Panc1 (cell line): ENCODE measurements at regions not wholly inside any gene's neighbourhood (a gene's known extent, or its start where the extent isn't known, plus 50 kb on each side); places are given as distances from the start of the nearest gene placed in this dataset.

Experiments used
- ATAC-seq: fragments of 200-7000 bp; cut with Tn5 transposase; 2 replicates; pipeline ENCODE4 v1.9.1; 2020; ENCODE audit warnings: mild to moderate bottlenecking, moderate library complexity
- BruUV-seq: library from RNA; stranded (reverse); fragments of 400-500 nt; replicated peaks from 2 replicates; lab custom pipeline; 2021; lab: Mats Ljungman, UMichigan
- CTCF ChIA-PET: fragments of 300-600 bp; sonication (Branson Sonifier 250); formaldehyde crosslinking; loops from one replicate; lab custom pipeline; 2022; ENCODE audit warnings: antibody characterized with exemption; lab: Charles Lee
- POLR2A ChIA-PET: fragments of 300-600 bp; sonication (Branson Sonifier 250); formaldehyde crosslinking; loops from one replicate; lab custom pipeline; 2022; ENCODE audit warnings: antibody characterized with exemption; lab: Charles Lee
- DNase-seq: peaks from one replicate; pipeline ENCODE4 v3.0.0-alpha.2; 2010; ENCODE audit warnings: low read depth, low spot score
- H3K27ac ChIP-seq: 2 replicates; pipeline ENCODE4 v1.5.1; 2011; ENCODE audit warnings: mild to moderate bottlenecking, low read length, inconsistent platforms
- H3K27me3 ChIP-seq: fragments of 200-500 bp; sonication (Bioruptor generic); 2 replicates; pipeline ENCODE4 v1.6.0; 2014; ENCODE audit warnings: low read length, inconsistent platforms; ENCODE audit not compliant: control insufficient read depth, insufficient read depth
- H3K36me3 ChIP-seq: fragments of 200-500 bp; sonication (Bioruptor generic); 2 replicates; pipeline ENCODE4 v1.5.1; 2014; ENCODE audit warnings: inconsistent platforms, mild to moderate bottlenecking, low read length, moderate library complexity; ENCODE audit not compliant: control insufficient read depth, insufficient read depth
- H3K4me1 ChIP-seq: 2 replicates; pipeline ENCODE4 v1.5.1; 2011; ENCODE audit warnings: inconsistent platforms, mild to moderate bottlenecking, low read length, moderate library complexity; ENCODE audit not compliant: control insufficient read depth, insufficient read depth
- H3K4me3 ChIP-seq, 2 experiments: 2 replicates each; pipeline ENCODE4 v1.5.1; 2011 to 2012; ENCODE audit warnings: low read depth in 2 of 2, low read length in 2 of 2, mild to moderate bottlenecking in 2 of 2, inconsistent platforms in 1 of 2, moderate library complexity in 1 of 2
- H3K9me3 ChIP-seq: fragments of 200-500 bp; sonication (Bioruptor generic); 2 replicates; pipeline ENCODE4 v1.5.1; 2014; ENCODE audit warnings: low read depth, mild to moderate bottlenecking, inconsistent platforms, low read length, moderate library complexity; ENCODE audit not compliant: control insufficient read depth, insufficient read depth
- POLR2AphosphoS5 ChIP-seq: IDR thresholded peaks from 2 replicates; pipeline ENCODE4 v1.6.1; 2012; ENCODE audit warnings: mild to moderate bottlenecking, low read depth, low read length, moderate library complexity
- SIN3A ChIP-seq: IDR thresholded peaks from 2 replicates; pipeline ENCODE4 v1.6.1; 2012; ENCODE audit warnings: low read depth, mild to moderate bottlenecking, low read length, moderate library complexity, borderline replicate concordance; ENCODE audit not compliant: insufficient read depth
- TCF7L2 ChIP-seq: IDR thresholded peaks from 2 replicates; pipeline ENCODE4 v1.6.1; 2011; ENCODE audit warnings: mild to moderate bottlenecking, low read depth, low read length, inconsistent platforms
- in situ Hi-C: cut with HindIII; loops from 2 replicates; pipeline ENCODE4 v1.10.0; 2016; ENCODE audit warnings: low sequenced_read_pairs, low pct_unique_long_range_greater_than_20kb
- intact Hi-C: fragments of 100-400 bp; cut with micrococcal nuclease; formaldehyde crosslinking; loops from one replicate; pipeline ENCODE4 v1.10.0; 2022; ENCODE audit not compliant: unreplicated experiment
- TF ChIP-seq, protein P1 (sequence below), 2 experiments: IDR thresholded peaks; 2 replicates each; pipeline ENCODE4 v1.6.1; 2011 to 2012; ENCODE audit warnings: low read depth in 2 of 2, control low read depth in 1 of 2, low read length in 1 of 2, mild to moderate bottlenecking in 1 of 2, moderate library complexity in 1 of 2; ENCODE audit not compliant: insufficient read depth in 1 of 2
- TF ChIP-seq, protein P2 (sequence below): fragments of 450-650 bp; IDR thresholded peaks from 2 replicates; pipeline ENCODE4 v1.5.1; 2017; ENCODE audit warnings: mild to moderate bottlenecking

DNA sequence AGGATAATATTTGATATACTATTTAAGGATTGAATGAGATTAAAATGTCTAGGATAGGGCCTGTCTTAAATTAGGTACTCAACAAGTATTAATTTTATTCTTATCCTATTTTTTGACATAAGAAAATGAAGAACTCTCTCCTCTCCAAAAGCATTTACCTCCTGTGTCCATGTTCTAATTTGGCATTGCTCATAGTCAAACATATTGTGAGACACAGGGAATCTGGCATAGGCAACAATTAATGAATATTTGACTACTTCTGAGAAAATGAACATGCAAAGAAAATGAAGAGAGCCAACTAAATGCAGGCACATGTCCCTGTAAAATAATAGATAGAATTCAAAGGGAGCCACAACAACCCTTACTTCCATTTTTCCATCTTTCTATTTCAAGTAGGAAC lies 198.5 kb upstream of the C11orf87 start:
- no peak overlapping the region for H3K27ac ChIP-seq
- TF ChIP-seq, protein P1, sequence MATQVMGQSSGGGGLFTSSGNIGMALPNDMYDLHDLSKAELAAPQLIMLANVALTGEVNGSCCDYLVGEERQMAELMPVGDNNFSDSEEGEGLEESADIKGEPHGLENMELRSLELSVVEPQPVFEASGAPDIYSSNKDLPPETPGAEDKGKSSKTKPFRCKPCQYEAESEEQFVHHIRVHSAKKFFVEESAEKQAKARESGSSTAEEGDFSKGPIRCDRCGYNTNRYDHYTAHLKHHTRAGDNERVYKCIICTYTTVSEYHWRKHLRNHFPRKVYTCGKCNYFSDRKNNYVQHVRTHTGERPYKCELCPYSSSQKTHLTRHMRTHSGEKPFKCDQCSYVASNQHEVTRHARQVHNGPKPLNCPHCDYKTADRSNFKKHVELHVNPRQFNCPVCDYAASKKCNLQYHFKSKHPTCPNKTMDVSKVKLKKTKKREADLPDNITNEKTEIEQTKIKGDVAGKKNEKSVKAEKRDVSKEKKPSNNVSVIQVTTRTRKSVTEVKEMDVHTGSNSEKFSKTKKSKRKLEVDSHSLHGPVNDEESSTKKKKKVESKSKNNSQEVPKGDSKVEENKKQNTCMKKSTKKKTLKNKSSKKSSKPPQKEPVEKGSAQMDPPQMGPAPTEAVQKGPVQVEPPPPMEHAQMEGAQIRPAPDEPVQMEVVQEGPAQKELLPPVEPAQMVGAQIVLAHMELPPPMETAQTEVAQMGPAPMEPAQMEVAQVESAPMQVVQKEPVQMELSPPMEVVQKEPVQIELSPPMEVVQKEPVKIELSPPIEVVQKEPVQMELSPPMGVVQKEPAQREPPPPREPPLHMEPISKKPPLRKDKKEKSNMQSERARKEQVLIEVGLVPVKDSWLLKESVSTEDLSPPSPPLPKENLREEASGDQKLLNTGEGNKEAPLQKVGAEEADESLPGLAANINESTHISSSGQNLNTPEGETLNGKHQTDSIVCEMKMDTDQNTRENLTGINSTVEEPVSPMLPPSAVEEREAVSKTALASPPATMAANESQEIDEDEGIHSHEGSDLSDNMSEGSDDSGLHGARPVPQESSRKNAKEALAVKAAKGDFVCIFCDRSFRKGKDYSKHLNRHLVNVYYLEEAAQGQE (IDR thresholded peaks at IDR 0.05; ENCODE audit: insufficient read depth in 1 of 2, low read depth in 2 of 2, low read length in 1 of 2), result no peak
- H3K4me1 ChIP-seq, result no peaks in the 10 kb centered on the region
- BruUV-seq, result no TSS peak
- H3K9me3 ChIP-seq, result no peaks in the 10 kb centered on the region; the same call in 1 of the 2 replicates
- ATAC-seq, result no peak
- H3K36me3 ChIP-seq, result no peaks in the 10 kb centered on the region
- ChIA-PET POLR2A (no interaction called here), CTCF (no interaction called here)
- intact Hi-C loops (no loop called here), in situ Hi-C loops (no loop called here)
- DNase-seq, result no peak
- no peak overlapping the region for H3K4me3 ChIP-seq
- H3K27me3 ChIP-seq, result no peaks in the 10 kb centered on the region

DNA sequence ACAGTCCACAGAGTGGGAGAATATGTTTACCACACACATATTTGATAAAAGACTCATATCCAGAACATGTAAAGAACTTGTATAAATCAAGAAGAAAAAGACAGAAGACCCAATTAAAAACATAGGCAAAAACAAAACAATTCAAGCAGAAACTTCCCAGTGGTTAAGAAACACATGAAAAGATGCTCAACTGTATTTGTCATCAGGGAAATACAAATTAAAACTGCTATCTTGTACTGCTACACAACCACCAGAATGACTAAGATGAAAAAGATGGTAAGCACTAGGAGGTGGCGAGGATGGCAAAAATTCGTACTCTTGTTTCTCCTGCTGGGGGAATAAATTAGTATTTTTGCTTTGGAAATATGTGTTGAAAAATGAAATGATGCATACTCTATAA lies 192.3 kb upstream of the C11orf87 start:
- intact Hi-C loops, result no loop called here
- H3K27me3 ChIP-seq, result no peaks in the 10 kb centered on the region
- POLR2A ChIA-PET, result no interaction called here
- no peaks in the 10 kb centered on the region for H3K9me3 ChIP-seq
- H3K4me3 ChIP-seq, result no peak overlapping the region
- H3K36me3 ChIP-seq, result no peaks in the 10 kb centered on the region
- no TSS peak for BruUV-seq
- no peaks in the 10 kb centered on the region for H3K4me1 ChIP-seq
- in situ Hi-C loops, result no loop called here
- no peak overlapping the region for H3K27ac ChIP-seq
- ATAC-seq (no peak), DNase-seq (no peak)
- CTCF ChIA-PET, result no interaction called here
- TF ChIP-seq, protein P2, sequence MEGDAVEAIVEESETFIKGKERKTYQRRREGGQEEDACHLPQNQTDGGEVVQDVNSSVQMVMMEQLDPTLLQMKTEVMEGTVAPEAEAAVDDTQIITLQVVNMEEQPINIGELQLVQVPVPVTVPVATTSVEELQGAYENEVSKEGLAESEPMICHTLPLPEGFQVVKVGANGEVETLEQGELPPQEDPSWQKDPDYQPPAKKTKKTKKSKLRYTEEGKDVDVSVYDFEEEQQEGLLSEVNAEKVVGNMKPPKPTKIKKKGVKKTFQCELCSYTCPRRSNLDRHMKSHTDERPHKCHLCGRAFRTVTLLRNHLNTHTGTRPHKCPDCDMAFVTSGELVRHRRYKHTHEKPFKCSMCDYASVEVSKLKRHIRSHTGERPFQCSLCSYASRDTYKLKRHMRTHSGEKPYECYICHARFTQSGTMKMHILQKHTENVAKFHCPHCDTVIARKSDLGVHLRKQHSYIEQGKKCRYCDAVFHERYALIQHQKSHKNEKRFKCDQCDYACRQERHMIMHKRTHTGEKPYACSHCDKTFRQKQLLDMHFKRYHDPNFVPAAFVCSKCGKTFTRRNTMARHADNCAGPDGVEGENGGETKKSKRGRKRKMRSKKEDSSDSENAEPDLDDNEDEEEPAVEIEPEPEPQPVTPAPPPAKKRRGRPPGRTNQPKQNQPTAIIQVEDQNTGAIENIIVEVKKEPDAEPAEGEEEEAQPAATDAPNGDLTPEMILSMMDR, result no peak
- no peak for TF ChIP-seq SIN3A
- TF ChIP-seq TCF7L2, result no peak
- TF ChIP-seq, protein P1 (IDR thresholded peaks at IDR 0.05; ENCODE audit: insufficient read depth in 1 of 2, low read depth in 2 of 2, low read length in 1 of 2), result no peak
- TF ChIP-seq POLR2AphosphoS5, result no peak
